CD14-positive monocyte (primary cell): ENCODE measurements at regions not wholly inside any gene's neighbourhood (a gene's known extent, or its start where the extent isn't known, plus 50 kb on each side); places are given as distances from the start of the nearest gene placed in this dataset.

Experiments used
- DNase-seq, 3 donors: peaks; one replicate each; pipeline ENCODE4 v3.0.0-alpha.2; 2011 to 2022
- H2AFZ ChIP-seq: 2 replicates; pipeline ENCODE4 v1.6.0; 2012; ENCODE audit warnings: mild to moderate bottlenecking, low read depth, low read length, inconsistent platforms; ENCODE audit not compliant: insufficient read depth, poor library complexity, severe bottlenecking
- H3K27ac ChIP-seq, 2 donors: 1 replicate in 1 of 2; 2 replicates in 1 of 2; pipeline ENCODE4 v1.5.1; 2012 to 2013; ENCODE audit warnings: low read length in 2 of 2, control low read depth in 1 of 2, inconsistent platforms in 1 of 2, low read depth in 1 of 2, mild to moderate bottlenecking in 1 of 2
- H3K27me3 ChIP-seq, 2 donors: one replicate each; pipeline versions ENCODE4 v1.6.0 to v1.6.1; 2011 to 2013; ENCODE audit warnings: low read length in 2 of 2; ENCODE audit not compliant: control insufficient read depth in 2 of 2, insufficient read depth in 2 of 2
- H3K36me3 ChIP-seq, 2 donors: replicated peaks in 1 of 2; 1 replicate in 1 of 2; 2 replicates in 1 of 2; pipeline versions ENCODE4 v1.5.1 to v1.6.1; 2012 to 2013; ENCODE audit warnings: low read length in 2 of 2, control low read depth in 1 of 2, inconsistent platforms in 1 of 2, mild to moderate bottlenecking in 1 of 2; ENCODE audit not compliant: insufficient read depth in 2 of 2, control insufficient read depth in 1 of 2
- H3K4me1 ChIP-seq, 2 donors: 1 replicate in 1 of 2; 2 replicates in 1 of 2; pipeline versions ENCODE4 v1.5.1 to v1.6.1; 2012 to 2013; ENCODE audit warnings: low read length in 2 of 2, control low read depth in 1 of 2, inconsistent platforms in 1 of 2, mild to moderate bottlenecking in 1 of 2, moderate library complexity in 1 of 2; ENCODE audit not compliant: insufficient read depth in 2 of 2, control insufficient read depth in 1 of 2
- H3K4me2 ChIP-seq: replicated peaks from 2 replicates; pipeline ENCODE3; 2012; ENCODE audit warnings: low read length, moderate library complexity, mild to moderate bottlenecking; ENCODE audit not compliant: poor library complexity, severe bottlenecking; ENCODE audit errors: extremely low read depth
- H3K4me3 ChIP-seq, 3 experiments: fragments of 200-600 bp in 1 of 3; sonication (generic) in 1 of 3; replicated peaks in 1 of 3; 1 replicate in 2 of 3; 2 replicates in 1 of 3; pipeline ENCODE4 v1.5.1; 2011 to 2013; ENCODE audit warnings: low read length in 3 of 3, mild to moderate bottlenecking in 3 of 3, control low read depth in 2 of 3, low read depth in 2 of 3, inconsistent platforms in 1 of 3, moderate library complexity in 1 of 3
- H3K79me2 ChIP-seq: 2 replicates; pipeline ENCODE4 v1.6.0; 2012; ENCODE audit warnings: mild to moderate bottlenecking, control low read depth, inconsistent platforms, low read length, moderate library complexity; ENCODE audit not compliant: insufficient read depth
- H3K9ac ChIP-seq: 2 replicates; pipeline ENCODE4 v1.6.0; 2017; ENCODE audit warnings: low read length, mild to moderate bottlenecking; ENCODE audit not compliant: insufficient read depth, poor library complexity, severe bottlenecking
- H3K9me3 ChIP-seq, 2 donors: replicated peaks in 1 of 2; 1 replicate in 1 of 2; 2 replicates in 1 of 2; pipeline versions ENCODE4 v1.5.1 to v1.6.1; 2012 to 2013; ENCODE audit warnings: low read length in 2 of 2, control low read depth in 1 of 2; ENCODE audit not compliant: control insufficient read depth in 1 of 2, insufficient read depth in 1 of 2
- H4K20me1 ChIP-seq: 2 replicates; pipeline ENCODE4 v1.6.0; 2012; ENCODE audit warnings: mild to moderate bottlenecking, low read length, control low read depth, moderate library complexity; ENCODE audit not compliant: insufficient read depth
- H3K27ac Mint-ChIP-seq, 7 donors: one replicate each; pipeline ENCODE4 v1.8.0; 2020; ENCODE audit warnings: mild to moderate bottlenecking in 7 of 7, mixed read lengths in 7 of 7, moderate library complexity in 6 of 7, inconsistent platforms in 2 of 7
- H3K27me3 Mint-ChIP-seq, 3 donors: one replicate each; pipeline ENCODE4 v1.8.0; 2021 to 2022; ENCODE audit warnings: low read depth in 3 of 3, mild to moderate bottlenecking in 3 of 3, mixed read lengths in 3 of 3, moderate library complexity in 3 of 3, inconsistent platforms in 1 of 3
- H3K36me3 Mint-ChIP-seq, 2 donors: one replicate each; pipeline ENCODE4 v1.8.0; 2020; ENCODE audit warnings: mixed read lengths in 2 of 2, inconsistent platforms in 1 of 2, mild to moderate bottlenecking in 1 of 2
- H3K4me1 Mint-ChIP-seq: one replicate; pipeline ENCODE4 v1.8.0; 2020; ENCODE audit warnings: mild to moderate bottlenecking, mixed read lengths
- H3K4me3 Mint-ChIP-seq, 2 donors: one replicate each; pipeline ENCODE4 v1.8.0; 2020; ENCODE audit warnings: mild to moderate bottlenecking in 2 of 2, mixed read lengths in 2 of 2, moderate library complexity in 1 of 2
- H3K9me3 Mint-ChIP-seq, 7 donors: one replicate each; pipeline ENCODE4 v1.8.0; 2020 to 2022; ENCODE audit warnings: mixed read lengths in 7 of 7, mild to moderate bottlenecking in 6 of 7, moderate library complexity in 6 of 7, inconsistent platforms in 2 of 7
- WGBS: methylation state at CpG from one replicate; pipeline ENCODE4 v1.1.5; 2013; ENCODE audit warnings: missing lambda C conversion rate; ENCODE audit not compliant: insufficient coverage; 5-methylcytosine and 5-hydroxymethylcytosine counted together
- intact Hi-C, 2 donors: fragments of 100-400 bp; cut with micrococcal nuclease; formaldehyde crosslinking; loops; one replicate each; pipeline versions ENCODE4 v1.15.0 to v1.15.1; 2023
- TF ChIP-seq, protein P1 (sequence below): fragments of 200-600 bp; IDR thresholded peaks from one replicate; pipeline ENCODE4 v1.8.0; 2022; ENCODE audit warnings: antibody characterized with exemption, mild to moderate bottlenecking

DNA sequence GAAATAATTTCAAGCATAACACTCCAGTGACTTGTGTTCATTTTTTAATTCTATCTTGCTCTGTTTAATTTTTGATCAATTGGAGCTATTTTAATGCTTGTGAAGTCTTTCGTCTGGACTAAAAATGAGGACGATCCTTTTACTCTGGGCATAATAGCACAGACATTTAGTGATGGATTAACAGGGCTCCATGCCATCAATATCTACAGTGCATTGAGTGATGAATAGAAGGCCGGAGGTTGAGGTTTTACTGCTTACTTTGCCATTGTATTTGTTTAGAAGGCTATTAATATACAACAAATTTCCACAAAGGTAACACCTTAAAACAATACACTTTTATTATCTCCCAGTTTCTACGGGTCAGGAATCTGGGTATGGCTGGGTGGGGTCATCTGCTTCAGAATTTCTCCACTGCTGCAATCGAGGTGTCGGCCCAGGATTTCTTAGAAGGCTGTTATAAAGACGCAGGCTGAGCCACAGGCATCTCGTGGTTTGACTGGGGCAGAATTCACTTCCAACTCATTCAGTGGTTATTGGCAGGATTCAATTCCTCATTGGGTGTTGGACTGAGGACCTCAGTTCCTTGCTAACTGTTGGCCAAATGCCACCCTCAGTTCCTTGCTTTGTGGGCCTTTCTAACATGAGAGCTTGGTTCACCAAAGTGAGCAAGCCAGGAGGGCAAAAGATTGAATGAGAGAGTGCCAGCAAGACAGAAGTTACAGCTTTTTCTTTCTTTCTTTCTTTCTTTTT lies 265.4 kb upstream of the VLDLR start:
- no peak overlapping the region for H2AFZ ChIP-seq
- H3K79me2 ChIP-seq = no peaks in the 10 kb centered on the region
- H3K36me3 ChIP-seq = no peaks in the 10 kb centered on the region
- H3K9ac ChIP-seq = no peak overlapping the region
- Mint-ChIP-seq H3K36me3 (no peaks in the 10 kb centered on the region), H3K9me3 (peaks cover 0 to 2% (median 0%) of the 10 kb centered on the region in 7 donors), H3K4me1 (no peaks in the 10 kb centered on the region), H3K27me3 (peaks cover 0 to 1% (median 0%) of the 10 kb centered on the region in 3 donors), H3K4me3 (no peak overlapping the region), H3K27ac (no peak overlapping the region)
- TF ChIP-seq, protein P1, sequence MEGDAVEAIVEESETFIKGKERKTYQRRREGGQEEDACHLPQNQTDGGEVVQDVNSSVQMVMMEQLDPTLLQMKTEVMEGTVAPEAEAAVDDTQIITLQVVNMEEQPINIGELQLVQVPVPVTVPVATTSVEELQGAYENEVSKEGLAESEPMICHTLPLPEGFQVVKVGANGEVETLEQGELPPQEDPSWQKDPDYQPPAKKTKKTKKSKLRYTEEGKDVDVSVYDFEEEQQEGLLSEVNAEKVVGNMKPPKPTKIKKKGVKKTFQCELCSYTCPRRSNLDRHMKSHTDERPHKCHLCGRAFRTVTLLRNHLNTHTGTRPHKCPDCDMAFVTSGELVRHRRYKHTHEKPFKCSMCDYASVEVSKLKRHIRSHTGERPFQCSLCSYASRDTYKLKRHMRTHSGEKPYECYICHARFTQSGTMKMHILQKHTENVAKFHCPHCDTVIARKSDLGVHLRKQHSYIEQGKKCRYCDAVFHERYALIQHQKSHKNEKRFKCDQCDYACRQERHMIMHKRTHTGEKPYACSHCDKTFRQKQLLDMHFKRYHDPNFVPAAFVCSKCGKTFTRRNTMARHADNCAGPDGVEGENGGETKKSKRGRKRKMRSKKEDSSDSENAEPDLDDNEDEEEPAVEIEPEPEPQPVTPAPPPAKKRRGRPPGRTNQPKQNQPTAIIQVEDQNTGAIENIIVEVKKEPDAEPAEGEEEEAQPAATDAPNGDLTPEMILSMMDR = no peak
- H4K20me1 ChIP-seq = no peaks in the 10 kb centered on the region
- no peak overlapping the region for H3K4me3 ChIP-seq
- no peak overlapping the region for H3K27ac ChIP-seq
- DNase-seq = no peak
- no peaks in the 10 kb centered on the region for H3K4me1 ChIP-seq
- intact Hi-C loops = no loop called here
- H3K27me3 ChIP-seq = no peaks in the 10 kb centered on the region
- 69% methylated on average over 4 of the region's 8 CpGs for WGBS
- H3K4me2 ChIP-seq = no peak overlapping the region
- H3K9me3 ChIP-seq = no peaks in the 10 kb centered on the region

DNA sequence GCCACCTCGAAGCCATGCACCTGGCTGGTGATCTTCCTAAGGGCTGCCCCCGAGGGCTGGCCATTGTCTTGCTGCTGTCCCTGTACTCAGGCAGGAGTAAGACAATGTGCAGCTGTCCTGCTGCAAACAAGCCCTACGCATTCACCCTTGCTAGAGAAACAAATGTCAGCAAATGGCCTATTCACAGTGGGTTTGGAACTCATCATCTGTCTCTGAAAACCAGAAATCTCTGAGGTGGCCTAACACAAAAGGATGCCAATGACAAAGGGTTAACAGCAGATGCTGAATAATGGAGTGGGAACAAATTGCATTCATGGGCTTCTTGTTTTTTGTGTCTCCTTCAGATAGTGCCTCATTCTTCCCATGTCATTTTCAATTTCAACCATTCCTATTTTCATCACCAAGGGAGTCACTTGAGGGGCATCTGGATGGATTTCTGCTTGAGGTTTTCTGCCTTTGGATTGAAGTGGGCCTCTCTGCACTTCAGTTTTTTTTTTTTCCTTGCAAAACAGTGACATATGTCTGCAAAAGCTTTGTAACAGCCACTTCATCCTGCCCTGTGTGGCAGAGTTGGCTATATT lies 261.6 kb upstream of the VLDLR start:
- H3K79me2 ChIP-seq = no peaks in the 10 kb centered on the region
- intact Hi-C loops = no loop called here
- H3K27ac ChIP-seq = no peak overlapping the region
- H3K27me3 ChIP-seq = no peaks in the 10 kb centered on the region
- Mint-ChIP-seq H3K27me3 (peaks cover 0 to 6% (median 3%) of the 10 kb centered on the region in 3 donors), H3K4me1 (no peaks in the 10 kb centered on the region), H3K27ac (no peak overlapping the region), H3K4me3 (no peak overlapping the region), H3K36me3 (no peaks in the 10 kb centered on the region), H3K9me3 (peaks cover 0 to under 1% (median 0%) of the 10 kb centered on the region in 7 donors)
- no peaks in the 10 kb centered on the region for H3K9me3 ChIP-seq
- TF ChIP-seq, protein P1 = no peak
- no peak for DNase-seq
- no peaks in the 10 kb centered on the region for H4K20me1 ChIP-seq
- H3K4me1 ChIP-seq = no peaks in the 10 kb centered on the region
- H3K36me3 ChIP-seq = no peaks in the 10 kb centered on the region
- H3K4me2 ChIP-seq = no peak overlapping the region
- H3K9ac ChIP-seq = no peak overlapping the region
- no peak overlapping the region for H2AFZ ChIP-seq
- H3K4me3 ChIP-seq = no peak overlapping the region
- WGBS = 77% methylated on average over 3 of the region's 3 CpGs
